ENCODE measurements at regions not wholly inside any gene's neighbourhood (a gene's known extent, or its start where the extent isn't known, plus 50 kb on each side); places are given as distances from the start of the nearest gene placed in this dataset.

- DNase-seq (no peak), ATAC-seq (ENCODE audit: low read depth) (no peak)
- H3K4me3 Mint-ChIP-seq: no peak overlapping the region
- peaks cover 2% of the 10 kb centered on the region for H3K27me3 Mint-ChIP-seq
- H3K27ac Mint-ChIP-seq: no peak overlapping the region
- H3K36me3 Mint-ChIP-seq: no peaks in the 10 kb centered on the region
- POLR2A ChIA-PET: no interaction called here
- H3K9me3 Mint-ChIP-seq: no peaks in the 10 kb centered on the region
- H3K4me1 Mint-ChIP-seq: no peaks in the 10 kb centered on the region
Observed at GRCh38 chr3:154059833-154060232, 61.4 kb upstream of the ARHGEF26 start.

DNA sequence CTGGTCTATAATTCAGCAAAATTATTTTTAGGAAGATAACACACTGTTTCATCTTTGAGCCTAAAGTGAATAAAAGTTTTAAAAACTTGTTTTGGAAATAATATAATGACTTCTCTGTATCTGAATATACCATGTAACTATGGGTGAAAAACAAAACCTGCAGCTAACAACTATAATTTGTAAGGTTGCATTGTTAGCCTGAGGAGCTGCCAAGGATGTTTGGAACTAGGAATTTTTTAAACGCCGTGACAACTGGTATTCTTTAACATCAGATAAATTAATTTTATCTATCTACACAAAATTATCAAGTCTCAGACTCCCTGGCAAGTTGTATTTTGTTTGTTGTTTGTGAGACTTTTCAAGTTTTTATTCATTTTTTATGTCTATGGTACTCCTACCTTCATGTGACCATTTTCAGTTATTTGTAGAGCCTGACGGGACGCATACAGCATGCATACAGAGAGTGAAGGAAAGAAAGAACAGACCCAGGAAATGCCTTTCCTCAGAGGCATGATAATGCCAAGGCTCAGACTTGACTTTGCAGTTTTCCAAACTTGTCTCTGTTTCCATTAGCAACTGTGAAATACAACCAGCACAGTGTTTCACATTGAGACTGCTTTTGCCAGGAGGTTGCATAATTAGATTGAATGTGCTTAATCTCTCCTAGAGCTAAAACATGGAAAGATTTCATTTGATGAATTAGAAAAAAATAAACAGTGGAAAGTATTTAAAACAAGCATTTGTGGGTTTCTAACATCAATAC, 60.8 kb upstream of the ARHGEF26 start:
- H3K27ac Mint-ChIP-seq: no peak overlapping the region
- ATAC-seq (ENCODE audit: low read depth): no peak
- H3K4me1 Mint-ChIP-seq: no peaks in the 10 kb centered on the region
- POLR2A ChIA-PET: no interaction called here
- H3K4me3 Mint-ChIP-seq: no peak overlapping the region
- H3K36me3 Mint-ChIP-seq: no peaks in the 10 kb centered on the region
- no peaks in the 10 kb centered on the region for H3K9me3 Mint-ChIP-seq
- no peak for DNase-seq
- H3K27me3 Mint-ChIP-seq: peaks cover 2% of the 10 kb centered on the region

- Mint-ChIP-seq H3K4me1 (no peaks in the 10 kb centered on the region), H3K4me3 (no peak overlapping the region), H3K27me3 (peaks cover 2% of the 10 kb centered on the region), H3K36me3 (no peaks in the 10 kb centered on the region), H3K9me3 (no peaks in the 10 kb centered on the region), H3K27ac (no peak overlapping the region)
- DNase-seq: no peak
- ATAC-seq (ENCODE audit: low read depth): no peak
- POLR2A ChIA-PET: no interaction called here
Observed at GRCh38 chr3:154061001-154061370, 60.2 kb upstream of the ARHGEF26 start.

DNA sequence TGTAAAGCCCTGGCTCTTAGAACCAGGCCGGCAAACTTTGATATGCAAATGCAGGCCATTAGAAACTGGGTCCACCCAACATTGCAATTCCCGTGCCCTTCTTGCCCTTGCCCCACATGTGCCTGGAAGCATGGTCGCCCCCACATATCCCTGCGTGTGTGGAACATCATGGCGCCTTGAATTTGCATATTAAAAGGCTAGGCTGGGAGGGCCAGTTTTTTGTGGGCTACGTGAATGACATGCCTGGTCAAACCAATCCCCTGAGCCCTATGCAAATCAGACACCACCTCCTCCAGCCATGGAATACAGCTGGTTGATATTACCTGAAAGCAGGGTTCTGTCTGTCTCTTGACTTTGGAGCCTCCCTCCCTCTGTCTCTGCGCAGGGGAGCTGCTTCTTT, 58.7 kb upstream of the ARHGEF26 start:
- Mint-ChIP-seq H3K27ac (no peak overlapping the region), H3K4me1 (no peaks in the 10 kb centered on the region), H3K27me3 (peaks cover 2% of the 10 kb centered on the region), H3K4me3 (no peak overlapping the region), H3K9me3 (peaks cover 3% of the 10 kb centered on the region), H3K36me3 (no peaks in the 10 kb centered on the region)
- no peak for ATAC-seq (ENCODE audit: low read depth)
- POLR2A ChIA-PET: no interaction called here
- no peak for DNase-seq

DNA sequence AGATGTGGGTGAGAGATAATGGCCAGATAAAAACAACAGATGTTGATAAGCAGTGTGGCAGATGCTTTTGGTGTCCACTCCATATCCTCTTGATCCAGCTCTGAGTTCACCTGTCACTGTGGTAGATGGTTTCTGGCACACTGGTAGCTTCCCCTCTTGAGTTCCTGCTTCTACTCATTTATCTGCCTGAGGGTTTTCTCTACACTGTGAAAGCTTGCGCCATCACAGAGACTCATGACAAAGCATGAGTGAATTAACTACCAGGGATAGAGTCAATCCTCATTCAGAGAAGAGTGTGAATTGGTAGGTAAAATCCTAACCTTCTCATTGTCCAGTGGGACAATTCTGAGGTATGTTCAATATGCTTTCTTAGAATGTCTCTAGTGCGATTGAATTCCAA, 50.0 kb upstream of the ARHGEF26 start:
- no peaks in the 10 kb centered on the region for H3K36me3 Mint-ChIP-seq
- POLR2A ChIA-PET: no interaction called here
- no peaks in the 10 kb centered on the region for H3K27me3 Mint-ChIP-seq
- H3K4me3 Mint-ChIP-seq: no peak overlapping the region
- H3K4me1 Mint-ChIP-seq: no peaks in the 10 kb centered on the region
- DNase-seq: no peak
- no peak for ATAC-seq (ENCODE audit: low read depth)
- H3K9me3 Mint-ChIP-seq: peaks cover 3% of the 10 kb centered on the region
- H3K27ac Mint-ChIP-seq: no peak overlapping the region
